HepG2 (cell line): ENCODE measurements at regions not wholly inside any gene's neighbourhood (a gene's known extent, or its start where the extent isn't known, plus 50 kb on each side); places are given as distances from the start of the nearest gene placed in this dataset.
"Not testable (repeated sequence)": the region's sequence is repeated elsewhere in the genome, so short reads cannot be mapped to it uniquely, and the experiment has no call there.

ENCODE experiments used
- ATAC-seq: fragments of 200-7000 bp; cut with Tn5 transposase; 3 replicates; pipeline ENCODE4 v1.9.1; 2020; ENCODE audit warnings: mild to moderate bottlenecking, moderate library complexity
- BruUV-seq: library from RNA; stranded (reverse); fragments of 400-500 nt; replicated peaks from 2 replicates; lab custom pipeline; 2021; lab: Mats Ljungman, UMichigan
- CTCF ChIA-PET: fragments of 300-600 bp; formaldehyde crosslinking; extraction: SDS; loops from one replicate; lab custom pipeline; 2021; ENCODE audit warnings: low total read pairs, inconsistent platforms, low intra/inter-chr PET ratio; lab: Yijun Ruan, JAX
- POLR2A ChIA-PET: fragments of 350-600 bp; sonication (Branson Sonifier 250); formaldehyde crosslinking; loops from one replicate; lab custom pipeline; 2020; ENCODE audit warnings: antibody characterized with exemption, inconsistent platforms; lab: Yijun Ruan, JAX
- DNase-seq: peaks from one replicate; pipeline ENCODE4 v3.0.0-alpha.2; 2015; ENCODE audit warnings: low spot score
- FAIRE-seq: peaks from 3 replicates; lab custom pipeline; 2011; peaks lifted over from hg19 to GRCh38; lab: Jason Lieb, UNC
- H2AFZ ChIP-seq: one replicate; pipeline ENCODE4 v1.6.1; 2011; ENCODE audit warnings: low read length, inconsistent platforms
- H3K27ac ChIP-seq: fragments of 300-600 bp; 3 replicates; pipeline ENCODE4 v1.8.0; 2011; ENCODE audit warnings: mixed run types, mild to moderate bottlenecking, mixed read lengths, low read length, inconsistent platforms; ENCODE audit not compliant: insufficient read depth; ENCODE audit errors: extremely low read length
- H3K27me3 ChIP-seq, 2 experiments: fragments of 200-600 bp in 1 of 2; 2 replicates in 1 of 2; 3 replicates in 1 of 2; pipeline versions ENCODE4 v1.6.0 to v1.8.0; 2011; ENCODE audit warnings: low read length in 2 of 2, mild to moderate bottlenecking in 2 of 2, moderate library complexity in 2 of 2, inconsistent platforms in 1 of 2; ENCODE audit not compliant: insufficient read depth in 2 of 2, control insufficient read depth in 1 of 2
- H3K36me3 ChIP-seq, 2 experiments: fragments of 200-600 bp in 1 of 2; replicated peaks in 1 of 2; 2 replicates in 1 of 2; 3 replicates in 1 of 2; pipeline versions ENCODE4 v1.5.1 to v1.8.0; 2011; ENCODE audit warnings: low read length in 2 of 2, inconsistent platforms in 1 of 2; ENCODE audit not compliant: insufficient read depth in 2 of 2, control insufficient read depth in 1 of 2
- H3K4me1 ChIP-seq: 2 replicates; pipeline ENCODE4 v1.5.1; 2012; ENCODE audit warnings: low read length, inconsistent platforms; ENCODE audit not compliant: insufficient read depth
- H3K4me2 ChIP-seq: 2 replicates; pipeline ENCODE4 v1.6.0; 2011; ENCODE audit warnings: low read depth, low read length, inconsistent platforms
- H3K4me3 ChIP-seq, 3 experiments: fragments of 200-600 bp in 1 of 3; sonication (generic), shearing (Covaris generic) in 1 of 3; replicated peaks in 1 of 3; 2 replicates each; pipeline ENCODE4 v1.5.1; 2011 to 2016; ENCODE audit warnings: low read length in 3 of 3, inconsistent platforms in 2 of 3, low read depth in 2 of 3, mild to moderate bottlenecking in 2 of 3, control low read depth in 1 of 3, mixed read lengths in 1 of 3; ENCODE audit not compliant: insufficient read depth in 1 of 3
- H3K79me2 ChIP-seq: one replicate; pipeline ENCODE4 v1.6.1; 2011; ENCODE audit warnings: low read length, inconsistent platforms; ENCODE audit not compliant: insufficient read depth
- H3K9ac ChIP-seq: 2 replicates; pipeline ENCODE4 v1.6.0; 2011; ENCODE audit warnings: mild to moderate bottlenecking, low read depth, low read length, inconsistent platforms; ENCODE audit not compliant: insufficient read depth
- H3K9me3 ChIP-seq: 2 replicates; pipeline ENCODE4 v1.5.1; 2012; ENCODE audit warnings: mild to moderate bottlenecking, low read length
- H4K20me1 ChIP-seq: 2 replicates; pipeline ENCODE4 v1.6.0; 2011; ENCODE audit warnings: inconsistent platforms, mild to moderate bottlenecking, low read length, moderate library complexity; ENCODE audit not compliant: insufficient read depth
- CREB3 ChIP-seq: sonication (generic); formaldehyde crosslinking; IDR thresholded peaks from 2 replicates; pipeline ENCODE4 v1.5.0; 2020; ENCODE audit warnings: missing genetic modification reagents
- ZNF557 ChIP-seq: sonication (generic); formaldehyde crosslinking; IDR thresholded peaks from 2 replicates; pipeline ENCODE4 v1.4.0; 2020; ENCODE audit warnings: missing genetic modification reagents
- WGBS: methylation state at CpG from one replicate; pipeline ENCODE4 v1.1.6; 2017; ENCODE audit warnings: low lambda C conversion rate; 5-methylcytosine and 5-hydroxymethylcytosine counted together
- in situ Hi-C: cut with HindIII; loops from 2 replicates; pipeline ENCODE4 v1.10.0; 2017; ENCODE audit warnings: low pct_unique_long_range_greater_than_20kb; ENCODE audit not compliant: extremely low pct_ligation_motif_present
- intact Hi-C: fragments of 100-400 bp; cut with micrococcal nuclease; formaldehyde crosslinking; loops from one replicate; pipeline ENCODE4 v1.10.0; 2022; ENCODE audit not compliant: unreplicated experiment

GRCh38 chrX:130507015-130507414, 105.2 kb downstream of the RBMX2 start:
- in situ Hi-C loops, result no loop called here
- Histone ChIP-seq H3K4me3 (no peak overlapping the region), H3K9me3 (no peaks in the 10 kb centered on the region), H3K4me2 (no peak overlapping the region), H3K4me1 (no peaks in the 10 kb centered on the region), H3K9ac (no peak overlapping the region)
- 2% methylated on average over 2 of the region's 2 CpGs for WGBS
- POLR2A ChIA-PET, result no interaction called here
- FAIRE-seq, result no peak
- CTCF ChIA-PET, result no interaction called here
- TF ChIP-seq CREB3 (CRISPR knock-in tag) (no peak), ZNF557 (no peak)
- TF ChIP-seq, all 625 proteins: peak for 0
- Histone ChIP-seq H4K20me1 (no peaks in the 10 kb centered on the region), H3K27me3 (no peaks in the 10 kb centered on the region), H2AFZ (no peak overlapping the region), H3K27ac (no peak overlapping the region), H3K36me3 (no peaks in the 10 kb centered on the region), H3K79me2 (no peaks in the 10 kb centered on the region)
- no peak for ATAC-seq
- BruUV-seq, result no TSS peak
- intact Hi-C loops, result no loop called here
- no peak for DNase-seq

DNA sequence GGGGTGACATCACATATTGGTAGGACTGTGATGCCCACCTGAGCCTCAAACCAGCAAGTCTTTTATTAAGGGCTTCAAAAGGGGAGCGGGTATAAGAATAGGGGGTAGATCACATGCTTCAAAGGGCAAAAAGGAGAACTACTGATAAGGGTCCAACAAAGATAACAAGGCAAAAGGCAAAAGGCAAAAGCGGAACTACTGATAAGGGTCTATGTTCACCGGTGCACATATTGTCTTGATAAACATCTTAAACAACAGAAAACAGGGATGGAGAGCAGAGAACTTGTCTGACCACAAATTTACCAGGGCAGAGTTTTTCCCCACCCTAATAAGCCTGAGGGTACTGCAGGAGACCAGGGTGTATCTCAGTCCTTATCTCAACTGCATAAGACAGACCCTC, 110.7 kb downstream of the RBMX2 start:
- ATAC-seq, intact Hi-C loops, in situ Hi-C loops, BruUV-seq, FAIRE-seq, H3K27me3 ChIP-seq, H3K9ac ChIP-seq, POLR2A ChIA-PET, H3K79me2 ChIP-seq, H3K4me3 ChIP-seq, H3K9me3 ChIP-seq, DNase-seq, H3K4me1 ChIP-seq, H2AFZ ChIP-seq, CTCF ChIA-PET, H3K27ac ChIP-seq, H3K4me2 ChIP-seq, H3K36me3 ChIP-seq, H4K20me1 ChIP-seq: not testable (repeated sequence)
- WGBS, result 2% methylated on average over 3 of the region's 3 CpGs
